A673 (cell line): ENCODE measurements at regions not wholly inside any gene's neighbourhood (a gene's known extent, or its start where the extent isn't known, plus 50 kb on each side); places are given as distances from the start of the nearest gene placed in this dataset.

Experiments used
- BruUV-seq: library from RNA; stranded (reverse); fragments of 400-500 nt; replicated peaks from 2 replicates; lab custom pipeline; 2021; lab: Mats Ljungman, UMichigan
- CTCF ChIA-PET: fragments of 300-600 bp; sonication (Branson Sonifier 250); formaldehyde crosslinking; loops from one replicate; lab custom pipeline; 2022; ENCODE audit warnings: antibody characterized with exemption; lab: Charles Lee
- POLR2A ChIA-PET: fragments of 300-600 bp; sonication (Branson Sonifier 250); formaldehyde crosslinking; loops from one replicate; lab custom pipeline; 2022; ENCODE audit warnings: antibody characterized with exemption; ENCODE audit not compliant: low non-redundant PET; lab: Charles Lee
- DNase-seq: peaks from one replicate; pipeline ENCODE4 v3.0.0-alpha.2; 2015; ENCODE audit warnings: low spot score
- H3K27ac ChIP-seq: fragments of 200-600 bp; sonication (generic); 2 replicates; pipeline ENCODE4 v1.5.1; 2016; ENCODE audit warnings: mixed run types, low read depth, mild to moderate bottlenecking, mixed read lengths, antibody characterized with exemption, low read length; ENCODE audit not compliant: poor library complexity, severe bottlenecking
- H3K27me3 ChIP-seq: fragments of 200-600 bp; sonication (generic); replicated peaks from 2 replicates; pipeline ENCODE4 v1.6.1; 2017; ENCODE audit warnings: mixed run types, low read depth, mild to moderate bottlenecking, mixed read lengths, antibody characterized with exemption, low read length; ENCODE audit not compliant: insufficient read depth, poor library complexity
- H3K36me3 ChIP-seq: fragments of 200-600 bp; sonication (generic); 2 replicates; pipeline ENCODE4 v1.6.1; 2016; ENCODE audit warnings: mixed run types, mild to moderate bottlenecking, mixed read lengths, antibody characterized with exemption, low read length; ENCODE audit not compliant: insufficient read depth, poor library complexity, severe bottlenecking
- H3K4me1 ChIP-seq: fragments of 200-600 bp; sonication (generic); 2 replicates; pipeline ENCODE4 v1.6.1; 2017; ENCODE audit warnings: mixed run types, mild to moderate bottlenecking, mixed read lengths, antibody characterized with exemption, low read length; ENCODE audit not compliant: insufficient read depth, poor library complexity, severe bottlenecking
- H3K4me3 ChIP-seq: fragments of 200-600 bp; sonication (generic); 2 replicates; pipeline ENCODE4 v1.5.1; 2016; ENCODE audit warnings: low read depth, mixed run types, mild to moderate bottlenecking, mixed read lengths, low read length; ENCODE audit not compliant: poor library complexity, severe bottlenecking
- H3K9me3 ChIP-seq: fragments of 200-600 bp; sonication (generic); 2 replicates; pipeline ENCODE4 v1.6.1; 2016; ENCODE audit warnings: mixed run types, low read depth, mild to moderate bottlenecking, mixed read lengths, antibody characterized with exemption, low read length; ENCODE audit not compliant: poor library complexity, severe bottlenecking
- CTCF ChIP-seq: fragments of 300-800, 200-600 bp; sonication (generic); conservative IDR thresholded peaks from 2 replicates; pipeline ENCODE4 v1.5.1; 2017; ENCODE audit warnings: low read depth, mild to moderate bottlenecking, antibody characterized with exemption, low read length, moderate library complexity, mixed read lengths
- EZH2 ChIP-seq: fragments of 200-600 bp; sonication (generic); IDR thresholded peaks from 2 replicates; pipeline ENCODE4 v1.6.1; 2017; ENCODE audit warnings: borderline replicate concordance, low read depth, mild to moderate bottlenecking, mixed read lengths, antibody characterized with exemption, low read length; ENCODE audit not compliant: poor library complexity, severe bottlenecking
- intact Hi-C: fragments of 100-400 bp; cut with micrococcal nuclease; formaldehyde crosslinking; loops from one replicate; pipeline ENCODE4 v1.10.0; 2022; ENCODE audit not compliant: unreplicated experiment

- ChIA-PET POLR2A (no interaction called here), CTCF (no interaction called here)
- no TSS peak for BruUV-seq
- intact Hi-C loops: no loop called here
- H3K36me3 ChIP-seq: no peaks in the 10 kb centered on the region
- TF ChIP-seq CTCF (no peak), EZH2 (no peak)
- H3K27ac ChIP-seq: no peak overlapping the region
- DNase-seq: no peak
- no peaks in the 10 kb centered on the region for H3K27me3 ChIP-seq
- H3K4me1 ChIP-seq: no peaks in the 10 kb centered on the region
- H3K4me3 ChIP-seq: no peak overlapping the region
- no peaks in the 10 kb centered on the region for H3K9me3 ChIP-seq
Measured at GRCh38 chr6:4673861-4674260, 102.3 kb upstream of the CDYL start.

GRCh38 chr6:4672772-4673171 is 103.4 kb upstream of the CDYL start:
- Histone ChIP-seq H3K4me3 (no peak overlapping the region), H3K27ac (no peak overlapping the region), H3K9me3 (no peaks in the 10 kb centered on the region), H3K27me3 (no peaks in the 10 kb centered on the region), H3K4me1 (no peaks in the 10 kb centered on the region), H3K36me3 (no peaks in the 10 kb centered on the region)
- TF ChIP-seq CTCF: no peak
- TF ChIP-seq EZH2: no peak
- intact Hi-C loops: no loop called here
- BruUV-seq: no TSS peak
- DNase-seq: no peak
- POLR2A ChIA-PET: no interaction called here
- CTCF ChIA-PET: no interaction called here

- TF ChIP-seq EZH2 (no peak), CTCF (no peak)
- CTCF ChIA-PET: no interaction called here
- BruUV-seq: no TSS peak
Measured at GRCh38 chr6:4671587-4672115, 104.6 kb upstream of the CDYL start.

More at GRCh38 chr6:4671587-4672115, 104.6 kb upstream of the CDYL start:
- Histone ChIP-seq H3K4me1 (no peaks in the 10 kb centered on the region), H3K36me3 (no peaks in the 10 kb centered on the region), H3K9me3 (no peaks in the 10 kb centered on the region), H3K27me3 (no peaks in the 10 kb centered on the region), H3K4me3 (no peak overlapping the region), H3K27ac (no peak overlapping the region)
- POLR2A ChIA-PET: no interaction called here
- no peak for DNase-seq
- intact Hi-C loops: no loop called here
